BLaER1 (cell line): ENCODE measurements at regions not wholly inside any gene's neighbourhood (a gene's known extent, or its start where the extent isn't known, plus 50 kb on each side); places are given as distances from the start of the nearest gene placed in this dataset.

ENCODE experiments used
- H3K27ac ChIP-seq: shearing (Covaris generic); formaldehyde crosslinking; 2 replicates; pipeline ENCODE4 v1.8.1; 2022
- H3K27me3 ChIP-seq: shearing (Covaris generic); formaldehyde crosslinking; 2 replicates; pipeline ENCODE4 v1.8.1; 2022
- H3K36me3 ChIP-seq: shearing (Covaris generic); formaldehyde crosslinking; 2 replicates; pipeline ENCODE4 v1.8.1; 2022
- H3K4me1 ChIP-seq: shearing (Covaris generic); formaldehyde crosslinking; 2 replicates; pipeline ENCODE4 v1.8.1; 2022
- H3K4me2 ChIP-seq: shearing (Covaris generic); formaldehyde crosslinking; 2 replicates; pipeline ENCODE4 v1.8.1; 2022
- H3K4me3 ChIP-seq: shearing (Covaris generic); formaldehyde crosslinking; 2 replicates; pipeline ENCODE4 v1.8.1; 2022
- H3K9ac ChIP-seq: shearing (Covaris generic); formaldehyde crosslinking; 2 replicates; pipeline ENCODE4 v1.8.1; 2022
- H3K9me3 ChIP-seq: shearing (Covaris generic); formaldehyde crosslinking; 2 replicates; pipeline ENCODE4 v1.8.1; 2022
- H4K20me1 ChIP-seq: shearing (Covaris generic); formaldehyde crosslinking; 2 replicates; pipeline ENCODE4 v1.8.1; 2022
- Cebpa-rat ChIP-seq: shearing (Covaris generic); IDR thresholded peaks from 2 replicates; pipeline ENCODE4 v1.8.1; 2022

GRCh38 chr1:214715126-214715525, 112.1 kb downstream of the CENPF start:
- Histone ChIP-seq H3K9me3 (no peaks in the 10 kb centered on the region), H3K36me3 (no peaks in the 10 kb centered on the region), H3K4me1 (no peaks in the 10 kb centered on the region), H3K9ac (no peak overlapping the region), H3K4me2 (no peak overlapping the region), H4K20me1 (no peaks in the 10 kb centered on the region), H3K4me3 (no peak overlapping the region), H3K27me3 (no peaks in the 10 kb centered on the region), H3K27ac (no peak overlapping the region)
- TF ChIP-seq Cebpa-rat = no peak

- no peak for TF ChIP-seq Cebpa-rat
- Histone ChIP-seq H3K27ac (no peak overlapping the region), H3K4me2 (no peak overlapping the region)
Measured at GRCh38 chr1:214717351-214717750, 114.4 kb downstream of the CENPF start.

GRCh38 chr1:214718724-214719123, 115.7 kb downstream of the CENPF start:
- no peak overlapping the region for H3K4me3 ChIP-seq
- H3K27ac ChIP-seq = no peak overlapping the region
- no peak overlapping the region for H3K4me2 ChIP-seq
- H3K4me1 ChIP-seq = no peaks in the 10 kb centered on the region
- no peak for TF ChIP-seq Cebpa-rat
- H3K36me3 ChIP-seq = no peaks in the 10 kb centered on the region
- no peaks in the 10 kb centered on the region for H3K9me3 ChIP-seq
- H3K9ac ChIP-seq = no peak overlapping the region
- H3K27me3 ChIP-seq = no peaks in the 10 kb centered on the region
- no peaks in the 10 kb centered on the region for H4K20me1 ChIP-seq

More at GRCh38 chr1:214717351-214717750, 114.4 kb downstream of the CENPF start:
- no peaks in the 10 kb centered on the region for H3K27me3 ChIP-seq
- no peaks in the 10 kb centered on the region for H4K20me1 ChIP-seq
- H3K9me3 ChIP-seq = no peaks in the 10 kb centered on the region
- H3K4me3 ChIP-seq = no peak overlapping the region
- H3K36me3 ChIP-seq = no peaks in the 10 kb centered on the region
- no peak overlapping the region for H3K9ac ChIP-seq
- H3K4me1 ChIP-seq = no peaks in the 10 kb centered on the region

- Histone ChIP-seq H3K4me2 (no peak overlapping the region), H3K9ac (no peak overlapping the region)
- no peak for TF ChIP-seq Cebpa-rat
Measured at GRCh38 chr1:214719207-214719606, 116.2 kb downstream of the CENPF start.

GRCh38 chr1:214720561-214720960, 117.6 kb downstream of the CENPF start:
- Histone ChIP-seq H3K27ac (no peak overlapping the region), H3K27me3 (no peaks in the 10 kb centered on the region), H3K9me3 (no peaks in the 10 kb centered on the region), H3K4me1 (no peaks in the 10 kb centered on the region), H3K4me3 (no peak overlapping the region), H3K9ac (no peak overlapping the region), H3K36me3 (no peaks in the 10 kb centered on the region), H4K20me1 (no peaks in the 10 kb centered on the region), H3K4me2 (no peak overlapping the region)
- no peak for TF ChIP-seq Cebpa-rat

More at GRCh38 chr1:214719207-214719606, 116.2 kb downstream of the CENPF start:
- Histone ChIP-seq H3K4me1 (no peaks in the 10 kb centered on the region), H3K36me3 (no peaks in the 10 kb centered on the region), H3K27ac (no peak overlapping the region), H3K4me3 (no peak overlapping the region), H4K20me1 (no peaks in the 10 kb centered on the region), H3K9me3 (no peaks in the 10 kb centered on the region), H3K27me3 (no peaks in the 10 kb centered on the region)

- Histone ChIP-seq H3K27ac (no peak overlapping the region), H3K36me3 (no peaks in the 10 kb centered on the region), H3K27me3 (no peaks in the 10 kb centered on the region), H3K4me1 (no peaks in the 10 kb centered on the region), H3K9ac (no peak overlapping the region), H3K9me3 (no peaks in the 10 kb centered on the region), H4K20me1 (no peaks in the 10 kb centered on the region), H3K4me2 (no peak overlapping the region), H3K4me3 (no peak overlapping the region)
- no peak for TF ChIP-seq Cebpa-rat
Measured at GRCh38 chr1:214727274-214727673, 124.3 kb downstream of the CENPF start.

- H3K27ac ChIP-seq = no peak overlapping the region
Measured at GRCh38 chr1:214739621-214740238, 136.7 kb downstream of the CENPF start.

GRCh38 chr1:214740471-214740870, 137.5 kb downstream of the CENPF start:
- no peak for TF ChIP-seq Cebpa-rat
- no peak overlapping the region for H3K27ac ChIP-seq
- no peaks in the 10 kb centered on the region for H4K20me1 ChIP-seq
- no peaks in the 10 kb centered on the region for H3K9me3 ChIP-seq
- no peaks in the 10 kb centered on the region for H3K4me1 ChIP-seq
- no peaks in the 10 kb centered on the region for H3K27me3 ChIP-seq
- H3K4me2 ChIP-seq = no peak overlapping the region
- no peaks in the 10 kb centered on the region for H3K36me3 ChIP-seq
- no peak overlapping the region for H3K4me3 ChIP-seq
- no peak overlapping the region for H3K9ac ChIP-seq

More at GRCh38 chr1:214739621-214740238, 136.7 kb downstream of the CENPF start:
- H3K9ac ChIP-seq = no peak overlapping the region
- H3K9me3 ChIP-seq = no peaks in the 10 kb centered on the region
- H3K36me3 ChIP-seq = no peaks in the 10 kb centered on the region
- no peak for TF ChIP-seq Cebpa-rat
- no peaks in the 10 kb centered on the region for H3K4me1 ChIP-seq
- no peaks in the 10 kb centered on the region for H4K20me1 ChIP-seq
- no peak overlapping the region for H3K4me2 ChIP-seq
- no peak overlapping the region for H3K4me3 ChIP-seq
- H3K27me3 ChIP-seq = no peaks in the 10 kb centered on the region

- no peak overlapping the region for H3K4me3 ChIP-seq
- TF ChIP-seq Cebpa-rat = no peak
- H3K36me3 ChIP-seq = no peaks in the 10 kb centered on the region
- no peak overlapping the region for H3K9ac ChIP-seq
- H4K20me1 ChIP-seq = no peaks in the 10 kb centered on the region
- no peaks in the 10 kb centered on the region for H3K27me3 ChIP-seq
- H3K4me2 ChIP-seq = no peak overlapping the region
- H3K9me3 ChIP-seq = no peaks in the 10 kb centered on the region
- H3K27ac ChIP-seq = no peak overlapping the region
- no peaks in the 10 kb centered on the region for H3K4me1 ChIP-seq
Measured at GRCh38 chr1:214747050-214747635, 144.1 kb downstream of the CENPF start.

GRCh38 chr1:214753236-214753852, 150.3 kb downstream of the CENPF start:
- Histone ChIP-seq H3K27me3 (no peaks in the 10 kb centered on the region), H4K20me1 (no peaks in the 10 kb centered on the region), H3K9me3 (peaks cover 16% of the 10 kb centered on the region), H3K9ac (no peak overlapping the region), H3K27ac (no peak overlapping the region), H3K4me2 (no peak overlapping the region), H3K36me3 (no peaks in the 10 kb centered on the region), H3K4me3 (no peak overlapping the region), H3K4me1 (no peaks in the 10 kb centered on the region)
- no peak for TF ChIP-seq Cebpa-rat
